HepG2 (cell line): ENCODE measurements at regions not wholly inside any gene's neighbourhood (a gene's known extent, or its start where the extent isn't known, plus 50 kb on each side); places are given as distances from the start of the nearest gene placed in this dataset.

Source experiments
- ATAC-seq: fragments of 200-7000 bp; cut with Tn5 transposase; 3 replicates; pipeline ENCODE4 v1.9.1; 2020; ENCODE audit warnings: mild to moderate bottlenecking, moderate library complexity
- BruUV-seq: library from RNA; stranded (reverse); fragments of 400-500 nt; replicated peaks from 2 replicates; lab custom pipeline; 2021; lab: Mats Ljungman, UMichigan
- CTCF ChIA-PET: fragments of 300-600 bp; formaldehyde crosslinking; extraction: SDS; loops from one replicate; lab custom pipeline; 2021; ENCODE audit warnings: low total read pairs, inconsistent platforms, low intra/inter-chr PET ratio; lab: Yijun Ruan, JAX
- POLR2A ChIA-PET: fragments of 350-600 bp; sonication (Branson Sonifier 250); formaldehyde crosslinking; loops from one replicate; lab custom pipeline; 2020; ENCODE audit warnings: antibody characterized with exemption, inconsistent platforms; lab: Yijun Ruan, JAX
- DNase-seq: peaks from one replicate; pipeline ENCODE4 v3.0.0-alpha.2; 2015; ENCODE audit warnings: low spot score
- FAIRE-seq: peaks from 3 replicates; lab custom pipeline; 2011; peaks lifted over from hg19 to GRCh38; lab: Jason Lieb, UNC
- H2AFZ ChIP-seq: one replicate; pipeline ENCODE4 v1.6.1; 2011; ENCODE audit warnings: low read length, inconsistent platforms
- H3K27ac ChIP-seq: fragments of 300-600 bp; 3 replicates; pipeline ENCODE4 v1.8.0; 2011; ENCODE audit warnings: mixed run types, mild to moderate bottlenecking, mixed read lengths, low read length, inconsistent platforms; ENCODE audit not compliant: insufficient read depth; ENCODE audit errors: extremely low read length
- H3K27me3 ChIP-seq, 2 experiments: fragments of 200-600 bp in 1 of 2; 2 replicates in 1 of 2; 3 replicates in 1 of 2; pipeline versions ENCODE4 v1.6.0 to v1.8.0; 2011; ENCODE audit warnings: low read length in 2 of 2, mild to moderate bottlenecking in 2 of 2, moderate library complexity in 2 of 2, inconsistent platforms in 1 of 2; ENCODE audit not compliant: insufficient read depth in 2 of 2, control insufficient read depth in 1 of 2
- H3K36me3 ChIP-seq, 2 experiments: fragments of 200-600 bp in 1 of 2; replicated peaks in 1 of 2; 2 replicates in 1 of 2; 3 replicates in 1 of 2; pipeline versions ENCODE4 v1.5.1 to v1.8.0; 2011; ENCODE audit warnings: low read length in 2 of 2, inconsistent platforms in 1 of 2; ENCODE audit not compliant: insufficient read depth in 2 of 2, control insufficient read depth in 1 of 2
- H3K4me1 ChIP-seq: 2 replicates; pipeline ENCODE4 v1.5.1; 2012; ENCODE audit warnings: low read length, inconsistent platforms; ENCODE audit not compliant: insufficient read depth
- H3K4me2 ChIP-seq: 2 replicates; pipeline ENCODE4 v1.6.0; 2011; ENCODE audit warnings: low read depth, low read length, inconsistent platforms
- H3K4me3 ChIP-seq, 3 experiments: fragments of 200-600 bp in 1 of 3; sonication (generic), shearing (Covaris generic) in 1 of 3; replicated peaks in 1 of 3; 2 replicates each; pipeline ENCODE4 v1.5.1; 2011 to 2016; ENCODE audit warnings: low read length in 3 of 3, inconsistent platforms in 2 of 3, low read depth in 2 of 3, mild to moderate bottlenecking in 2 of 3, control low read depth in 1 of 3, mixed read lengths in 1 of 3; ENCODE audit not compliant: insufficient read depth in 1 of 3
- H3K79me2 ChIP-seq: one replicate; pipeline ENCODE4 v1.6.1; 2011; ENCODE audit warnings: low read length, inconsistent platforms; ENCODE audit not compliant: insufficient read depth
- H3K9ac ChIP-seq: 2 replicates; pipeline ENCODE4 v1.6.0; 2011; ENCODE audit warnings: mild to moderate bottlenecking, low read depth, low read length, inconsistent platforms; ENCODE audit not compliant: insufficient read depth
- H3K9me3 ChIP-seq: 2 replicates; pipeline ENCODE4 v1.5.1; 2012; ENCODE audit warnings: mild to moderate bottlenecking, low read length
- H4K20me1 ChIP-seq: 2 replicates; pipeline ENCODE4 v1.6.0; 2011; ENCODE audit warnings: inconsistent platforms, mild to moderate bottlenecking, low read length, moderate library complexity; ENCODE audit not compliant: insufficient read depth
- ATAD3A ChIP-seq: sonication (generic); formaldehyde crosslinking; IDR thresholded peaks from 2 replicates; pipeline ENCODE4 v1.4.0; 2020; ENCODE audit warnings: missing genetic modification reagents
- ISX ChIP-seq: sonication (generic); formaldehyde crosslinking; conservative IDR thresholded peaks from 2 replicates; pipeline ENCODE4 v1.5.0; 2020; ENCODE audit warnings: missing genetic modification reagents
- RXRB ChIP-seq: IDR thresholded peaks from 2 replicates; pipeline ENCODE4 v1.6.1; 2016; ENCODE audit warnings: borderline replicate concordance, missing genetic modification reagents, missing compliant biosample characterization
- ZNF644 ChIP-seq: IDR thresholded peaks from 2 replicates; pipeline ENCODE4 v1.6.1; 2016; ENCODE audit warnings: low read depth
- WGBS: methylation state at CpG from one replicate; pipeline ENCODE4 v1.1.6; 2017; ENCODE audit warnings: low lambda C conversion rate; 5-methylcytosine and 5-hydroxymethylcytosine counted together
- in situ Hi-C: cut with HindIII; loops from 2 replicates; pipeline ENCODE4 v1.10.0; 2017; ENCODE audit warnings: low pct_unique_long_range_greater_than_20kb; ENCODE audit not compliant: extremely low pct_ligation_motif_present
- intact Hi-C: fragments of 100-400 bp; cut with micrococcal nuclease; formaldehyde crosslinking; loops from one replicate; pipeline ENCODE4 v1.10.0; 2022; ENCODE audit not compliant: unreplicated experiment
- TF ChIP-seq, protein P1 (sequence below): sonication (generic); formaldehyde crosslinking; IDR thresholded peaks from 2 replicates; pipeline ENCODE4 v1.4.0; 2020; ENCODE audit warnings: mild to moderate bottlenecking, missing genetic modification reagents

DNA sequence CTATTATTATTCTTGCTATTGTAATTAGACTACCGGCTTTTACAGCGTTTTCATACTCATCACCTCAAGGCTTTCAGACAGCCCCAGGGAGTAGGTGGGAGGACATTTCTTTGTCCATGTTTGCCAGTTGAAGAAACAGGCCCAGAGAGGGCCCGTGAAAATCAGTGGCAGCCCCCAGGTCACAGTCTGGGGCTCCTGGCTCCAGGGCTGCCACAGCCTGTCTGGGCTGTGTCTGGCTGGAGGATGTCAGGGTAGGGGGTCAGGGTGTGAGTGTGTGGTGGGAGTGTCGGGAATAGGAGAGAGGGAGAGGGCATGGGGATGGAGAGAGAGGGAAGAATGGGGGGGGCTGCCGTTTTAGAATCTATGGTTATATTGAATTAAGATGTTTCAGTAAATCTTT lies 118.2 kb upstream of the TLE3 start (continued):
- TF ChIP-seq RXRB (CRISPR knock-in tag) (no peak), ISX (no peak), ZNF644 (CRISPR knock-in tag) (no peak)
- TF ChIP-seq, all 625 proteins: peak for 0

- 43% methylated on average over 2 of the region's 7 CpGs for WGBS
- ChIA-PET CTCF (no interaction called here), POLR2A (no interaction called here)
- Histone ChIP-seq H3K9me3 (no peaks in the 10 kb centered on the region), H3K27me3 (peaks cover 5 to 66% of the 10 kb centered on the region in 2 experiments; a peak in 4 of 5 replicates), H3K4me3 (no peak overlapping the region), H3K36me3 (no peaks in the 10 kb centered on the region), H3K9ac (no peak overlapping the region), H2AFZ (no peak overlapping the region), H4K20me1 (peaks cover 3% of the 10 kb centered on the region; the same call in 1 of the 2 replicates), H3K4me1 (no peaks in the 10 kb centered on the region), H3K79me2 (no peaks in the 10 kb centered on the region), H3K27ac (no peak overlapping the region), H3K4me2 (no peak overlapping the region)
- in situ Hi-C loops (no loop called here), intact Hi-C loops (no loop called here)
- FAIRE-seq = no peak
- no TSS peak for BruUV-seq
- no peak for DNase-seq
- no peak; the same call in 2 of the 3 replicates for ATAC-seq
- no peak for TF ChIP-seq ATAD3A (CRISPR knock-in tag)
- TF ChIP-seq, protein P1, sequence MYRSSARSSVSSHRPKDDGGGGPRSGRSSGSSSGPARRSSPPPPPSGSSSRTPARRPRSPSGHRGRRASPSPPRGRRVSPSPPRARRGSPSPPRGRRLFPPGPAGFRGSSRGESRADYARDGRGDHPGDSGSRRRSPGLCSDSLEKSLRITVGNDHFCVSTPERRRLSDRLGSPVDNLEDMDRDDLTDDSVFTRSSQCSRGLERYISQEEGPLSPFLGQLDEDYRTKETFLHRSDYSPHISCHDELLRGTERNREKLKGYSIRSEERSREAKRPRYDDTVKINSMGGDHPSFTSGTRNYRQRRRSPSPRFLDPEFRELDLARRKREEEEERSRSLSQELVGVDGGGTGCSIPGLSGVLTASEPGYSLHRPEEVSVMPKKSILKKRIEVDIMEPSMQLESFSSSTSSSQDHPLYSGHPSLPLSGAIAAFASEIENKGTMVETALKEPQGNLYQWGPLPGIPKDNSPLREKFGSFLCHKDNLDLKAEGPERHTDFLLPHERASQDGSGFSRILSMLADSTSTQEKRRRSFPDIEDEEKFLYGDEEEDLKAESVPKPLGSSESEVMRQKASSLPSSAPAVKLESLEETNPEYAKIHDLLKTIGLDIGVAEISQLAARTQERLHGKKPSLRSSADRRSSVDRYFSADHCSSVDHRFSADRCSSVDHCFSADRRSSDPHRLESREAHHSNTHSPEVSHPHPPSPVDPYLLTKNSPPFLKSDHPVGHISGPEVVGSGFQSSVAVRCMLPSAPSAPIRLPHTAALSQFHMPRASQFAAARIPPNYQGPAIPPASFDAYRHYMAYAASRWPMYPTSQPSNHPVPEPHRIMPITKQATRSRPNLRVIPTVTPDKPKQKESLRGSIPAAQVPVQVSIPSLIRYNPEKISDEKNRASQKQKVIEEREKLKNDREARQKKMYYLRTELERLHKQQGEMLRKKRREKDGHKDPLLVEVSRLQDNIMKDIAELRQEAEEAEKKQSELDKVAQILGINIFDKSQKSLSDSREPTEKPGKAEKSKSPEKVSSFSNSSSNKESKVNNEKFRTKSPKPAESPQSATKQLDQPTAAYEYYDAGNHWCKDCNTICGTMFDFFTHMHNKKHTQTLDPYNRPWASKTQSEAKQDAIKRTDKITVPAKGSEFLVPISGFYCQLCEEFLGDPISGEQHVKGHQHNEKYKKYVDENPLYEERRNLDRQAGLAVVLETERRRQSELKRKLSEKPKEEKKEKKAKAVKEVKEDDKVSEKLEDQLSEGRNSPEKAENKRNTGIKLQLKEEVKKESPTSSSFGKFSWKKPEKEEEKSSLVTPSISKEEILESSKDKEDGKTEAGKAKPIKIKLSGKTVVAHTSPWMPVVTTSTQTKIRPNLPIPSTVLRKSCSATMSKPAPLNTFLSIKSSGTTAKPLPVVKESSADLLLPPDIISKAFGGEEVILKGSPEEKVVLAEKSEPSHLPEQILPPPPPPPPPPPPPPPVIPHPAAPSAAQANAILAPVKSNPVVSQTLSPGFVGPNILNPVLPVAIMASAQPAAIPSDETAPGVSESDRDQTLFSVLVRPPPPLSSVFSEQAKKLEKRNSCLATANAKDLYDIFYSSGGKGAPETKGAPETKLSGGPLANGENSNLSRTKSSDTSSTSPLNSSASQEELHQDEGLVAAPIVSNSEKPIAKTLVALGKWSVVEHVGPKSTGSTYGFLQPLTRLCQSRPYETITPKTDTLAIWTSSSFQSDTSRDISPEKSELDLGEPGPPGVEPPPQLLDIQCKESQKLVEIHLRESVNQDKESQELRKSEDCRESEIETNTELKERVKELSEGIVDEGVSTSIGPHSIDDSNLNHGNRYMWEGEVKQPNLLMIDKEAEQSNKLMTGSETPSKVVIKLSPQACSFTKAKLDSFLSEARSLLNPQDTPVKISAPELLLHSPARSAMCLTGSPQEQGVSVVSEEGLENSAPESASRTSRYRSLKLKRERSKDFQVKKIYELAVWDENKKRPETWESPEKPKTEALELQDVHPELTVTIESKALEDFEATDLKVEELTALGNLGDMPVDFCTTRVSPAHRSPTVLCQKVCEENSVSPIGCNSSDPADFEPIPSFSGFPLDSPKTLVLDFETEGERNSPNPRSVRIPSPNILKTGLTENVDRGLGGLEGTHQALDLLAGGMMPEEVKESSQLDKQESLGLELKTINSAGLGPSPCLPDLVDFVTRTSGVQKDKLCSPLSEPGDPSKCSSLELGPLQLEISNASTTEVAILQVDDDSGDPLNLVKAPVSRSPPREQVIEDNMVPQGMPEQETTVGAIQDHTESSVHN (CRISPR knock-in tag) = no peak
These were observed 117.4 kb upstream of the TLE3 start for GRCh38 chr15:70214941-70215635.
